ENCODE measurements at regions not wholly inside any gene's neighbourhood (a gene's known extent, or its start where the extent isn't known, plus 50 kb on each side); places are given as distances from the start of the nearest gene placed in this dataset.

DNA sequence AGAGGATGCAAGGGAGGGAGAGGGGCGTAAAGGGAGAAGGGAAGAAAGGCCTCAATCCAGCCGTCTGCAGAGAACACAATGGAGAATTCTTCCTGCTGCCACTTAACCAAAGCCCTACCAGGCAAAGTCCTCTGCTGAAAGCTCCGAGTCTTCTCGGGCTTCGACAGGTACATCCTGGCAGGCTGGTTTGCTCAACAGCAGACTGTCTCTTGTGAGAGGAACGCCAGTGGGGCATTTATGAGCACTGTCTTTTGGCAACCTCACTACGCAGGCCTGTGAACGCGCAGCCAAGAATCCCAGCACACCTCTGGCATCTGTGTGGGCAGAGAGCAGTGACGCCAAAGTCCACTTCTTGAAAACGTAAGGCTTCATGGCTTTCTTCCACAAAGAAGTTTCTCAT lies 207.5 kb upstream of the FAM9B start:
- TF ChIP-seq, protein P1, sequence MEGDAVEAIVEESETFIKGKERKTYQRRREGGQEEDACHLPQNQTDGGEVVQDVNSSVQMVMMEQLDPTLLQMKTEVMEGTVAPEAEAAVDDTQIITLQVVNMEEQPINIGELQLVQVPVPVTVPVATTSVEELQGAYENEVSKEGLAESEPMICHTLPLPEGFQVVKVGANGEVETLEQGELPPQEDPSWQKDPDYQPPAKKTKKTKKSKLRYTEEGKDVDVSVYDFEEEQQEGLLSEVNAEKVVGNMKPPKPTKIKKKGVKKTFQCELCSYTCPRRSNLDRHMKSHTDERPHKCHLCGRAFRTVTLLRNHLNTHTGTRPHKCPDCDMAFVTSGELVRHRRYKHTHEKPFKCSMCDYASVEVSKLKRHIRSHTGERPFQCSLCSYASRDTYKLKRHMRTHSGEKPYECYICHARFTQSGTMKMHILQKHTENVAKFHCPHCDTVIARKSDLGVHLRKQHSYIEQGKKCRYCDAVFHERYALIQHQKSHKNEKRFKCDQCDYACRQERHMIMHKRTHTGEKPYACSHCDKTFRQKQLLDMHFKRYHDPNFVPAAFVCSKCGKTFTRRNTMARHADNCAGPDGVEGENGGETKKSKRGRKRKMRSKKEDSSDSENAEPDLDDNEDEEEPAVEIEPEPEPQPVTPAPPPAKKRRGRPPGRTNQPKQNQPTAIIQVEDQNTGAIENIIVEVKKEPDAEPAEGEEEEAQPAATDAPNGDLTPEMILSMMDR (IDR thresholded peaks at IDR 0.05): no peak
- TF ChIP-seq POLR2A (IDR thresholded peaks at IDR 0.05): no peak

Data from right lobe of liver (tissue), 4 donors.